Neural progenitor cell (in vitro differentiated cells): ENCODE measurements at regions not wholly inside any gene's neighbourhood (a gene's known extent, or its start where the extent isn't known, plus 50 kb on each side); places are given as distances from the start of the nearest gene placed in this dataset.

Source experiments
- DNase-seq: peaks from one replicate; pipeline ENCODE4 v3.0.0-alpha.2; 2016; ENCODE audit warnings: low spot score
- H2AFZ ChIP-seq: fragments of 200-600 bp; sonication (generic); replicated peaks from 2 replicates; pipeline ENCODE4 v1.6.1; 2016; ENCODE audit warnings: antibody characterized with exemption
- H3F3A ChIP-seq: fragments of 200-600 bp; sonication (generic); 2 replicates; pipeline ENCODE4 v1.6.1; 2016; ENCODE audit warnings: antibody characterized with exemption, low read depth
- H3K27ac ChIP-seq: fragments of 200-600 bp; sonication (generic); 2 replicates; pipeline ENCODE4 v1.5.1; 2016; ENCODE audit warnings: mild to moderate bottlenecking
- H3K27me3 ChIP-seq: fragments of 200-600 bp; sonication (generic); 2 replicates; pipeline ENCODE4 v1.6.1; 2016; ENCODE audit warnings: mild to moderate bottlenecking, moderate library complexity
- H3K36me3 ChIP-seq: fragments of 200-600 bp; sonication (generic); 2 replicates; pipeline ENCODE4 v1.5.1; 2016
- H3K4me1 ChIP-seq: fragments of 200-600 bp; sonication (generic); 2 replicates; pipeline ENCODE4 v1.6.1; 2016; ENCODE audit warnings: mixed run types
- H3K4me2 ChIP-seq: fragments of 200-600 bp; sonication (generic); 2 replicates; pipeline ENCODE4 v1.6.1; 2016
- H3K4me3 ChIP-seq: fragments of 200-600 bp; sonication (generic); 2 replicates; pipeline ENCODE4 v1.5.1; 2016
- H3K79me2 ChIP-seq: fragments of 200-600 bp; sonication (generic); 2 replicates; pipeline ENCODE4 v1.6.1; 2016; ENCODE audit warnings: low read depth
- H3K9ac ChIP-seq: fragments of 200-600 bp; sonication (generic); 2 replicates; pipeline ENCODE4 v1.6.1; 2016
- H3K9me3 ChIP-seq: fragments of 200-600 bp; sonication (generic); 2 replicates; pipeline ENCODE4 v1.5.1; 2016; ENCODE audit warnings: low read depth
- H4K20me1 ChIP-seq: fragments of 200-600 bp; sonication (generic); 2 replicates; pipeline ENCODE4 v1.6.1; 2016; ENCODE audit warnings: low read depth
- H3K27ac Mint-ChIP-seq: 3 replicates; pipeline ENCODE4 v1.8.0; 2021; ENCODE audit warnings: mixed read lengths
- H3K27me3 Mint-ChIP-seq: 2 replicates; pipeline ENCODE4 v1.8.0; 2022; ENCODE audit warnings: low read depth, mild to moderate bottlenecking, inconsistent platforms, moderate library complexity, mixed read lengths; ENCODE audit not compliant: insufficient read depth
- H3K36me3 Mint-ChIP-seq: 3 replicates; pipeline ENCODE4 v1.8.0; 2021; ENCODE audit warnings: mixed read lengths
- H3K4me1 Mint-ChIP-seq: 3 replicates; pipeline ENCODE4 v1.8.0; 2021; ENCODE audit warnings: mixed read lengths
- H3K4me3 Mint-ChIP-seq: 3 replicates; pipeline ENCODE4 v1.8.0; 2021; ENCODE audit warnings: mild to moderate bottlenecking, moderate library complexity, mixed read lengths
- H3K9me3 Mint-ChIP-seq: 3 replicates; pipeline ENCODE4 v1.8.0; 2020; ENCODE audit warnings: mixed read lengths
- CTCF ChIP-seq: fragments of 200-600 bp; sonication (generic); IDR thresholded peaks from 2 replicates; pipeline ENCODE4 v1.5.1; 2017; ENCODE audit warnings: antibody characterized with exemption, mild to moderate bottlenecking
- EZH2 ChIP-seq: fragments of 200-600 bp; sonication (generic); IDR thresholded peaks from 2 replicates; pipeline ENCODE4 v1.6.1; 2017; ENCODE audit warnings: antibody characterized with exemption, mild to moderate bottlenecking, moderate library complexity
- EZH2phosphoT487 ChIP-seq: fragments of 200-600 bp; sonication (generic); IDR thresholded peaks from 2 replicates; pipeline ENCODE4 v1.6.1; 2017; ENCODE audit warnings: antibody characterized with exemption

GRCh38 chr7:31456646-31457368, 57.1 kb upstream of the ITPRID1 start:
- H3K4me1 Mint-ChIP-seq: peaks cover 12% of the 10 kb centered on the region
- no peaks in the 10 kb centered on the region for H3K27me3 Mint-ChIP-seq
- no peaks in the 10 kb centered on the region for H3K9me3 Mint-ChIP-seq

GRCh38 chr7:31457551-31457950, 56.3 kb upstream of the ITPRID1 start:
- peaks cover 10% of the 10 kb centered on the region for H3K4me1 ChIP-seq
- no peaks in the 10 kb centered on the region for H4K20me1 ChIP-seq
- peaks cover 12% of the 10 kb centered on the region for H3K4me1 Mint-ChIP-seq
- no peaks in the 10 kb centered on the region for H3K79me2 ChIP-seq
- no peaks in the 10 kb centered on the region for H3K27me3 ChIP-seq
- no peaks in the 10 kb centered on the region for H3K9me3 Mint-ChIP-seq
- no peak overlapping the region for H3K27ac Mint-ChIP-seq
- TF ChIP-seq EZH2: no peak
- no peak for TF ChIP-seq EZH2phosphoT487
- TF ChIP-seq CTCF: no peak
- H3F3A ChIP-seq: no peaks in the 10 kb centered on the region
- no peak overlapping the region for H3K9ac ChIP-seq
- no peaks in the 10 kb centered on the region for H3K9me3 ChIP-seq
- no peaks in the 10 kb centered on the region for H3K36me3 Mint-ChIP-seq
- no peaks in the 10 kb centered on the region for H3K27me3 Mint-ChIP-seq
- no peak for DNase-seq
- H3K4me3 ChIP-seq: no peak overlapping the region
- no peaks in the 10 kb centered on the region for H3K36me3 ChIP-seq
- no peak overlapping the region for H3K4me2 ChIP-seq
- H3K27ac ChIP-seq: no peak overlapping the region
- H3K4me3 Mint-ChIP-seq: no peak overlapping the region
- no peak overlapping the region for H2AFZ ChIP-seq

More at GRCh38 chr7:31456646-31457368, 57.1 kb upstream of the ITPRID1 start:
- H3K27ac ChIP-seq: no peak overlapping the region
- no peak for DNase-seq
- H3K79me2 ChIP-seq: no peaks in the 10 kb centered on the region
- no peak overlapping the region for H3K4me2 ChIP-seq
- H3K36me3 Mint-ChIP-seq: no peaks in the 10 kb centered on the region
- no peaks in the 10 kb centered on the region for H3F3A ChIP-seq
- H3K4me3 Mint-ChIP-seq: no peak overlapping the region
- H3K9me3 ChIP-seq: no peaks in the 10 kb centered on the region
- no peaks in the 10 kb centered on the region for H3K36me3 ChIP-seq
- no peak overlapping the region for H3K27ac Mint-ChIP-seq
- H3K27me3 ChIP-seq: no peaks in the 10 kb centered on the region
- no peak overlapping the region for H3K4me3 ChIP-seq
- TF ChIP-seq EZH2: no peak
- TF ChIP-seq EZH2phosphoT487: no peak
- no peak for TF ChIP-seq CTCF
- no peak overlapping the region for H3K9ac ChIP-seq
- H2AFZ ChIP-seq: no peak overlapping the region
- no peaks in the 10 kb centered on the region for H4K20me1 ChIP-seq
- H3K4me1 ChIP-seq: peaks cover 10% of the 10 kb centered on the region

DNA sequence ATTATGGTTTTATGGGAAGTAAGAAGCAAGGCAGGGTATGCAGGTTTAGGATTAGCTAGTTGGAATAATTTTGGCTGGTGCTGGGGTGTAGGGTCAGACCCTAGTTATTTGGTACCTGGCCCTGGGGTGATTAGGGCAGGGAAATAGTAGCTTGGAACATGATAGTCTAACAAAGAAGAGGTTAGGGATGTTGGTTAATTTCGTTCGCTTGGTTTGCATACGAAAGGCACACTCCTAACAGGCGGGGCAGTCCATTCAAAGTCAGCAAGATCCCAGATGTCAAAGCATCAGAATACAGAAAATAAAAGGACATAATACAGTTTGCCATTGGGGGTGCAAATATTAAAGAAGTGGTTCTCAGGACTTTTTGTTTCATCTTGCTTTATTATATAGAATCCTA, 55.7 kb upstream of the ITPRID1 start:
- Histone ChIP-seq H3K27me3 (no peaks in the 10 kb centered on the region), H3K4me1 (peaks cover 10% of the 10 kb centered on the region), H3K9ac (no peak overlapping the region), H4K20me1 (no peaks in the 10 kb centered on the region), H3K36me3 (no peaks in the 10 kb centered on the region), H2AFZ (no peak overlapping the region), H3K9me3 (no peaks in the 10 kb centered on the region), H3K4me2 (no peak overlapping the region), H3K4me3 (no peak overlapping the region), H3K79me2 (no peaks in the 10 kb centered on the region), H3F3A (no peaks in the 10 kb centered on the region), H3K27ac (no peak overlapping the region)
- no peak overlapping the region for H3K27ac Mint-ChIP-seq
- DNase-seq: no peak
- no peaks in the 10 kb centered on the region for H3K27me3 Mint-ChIP-seq
- no peaks in the 10 kb centered on the region for H3K9me3 Mint-ChIP-seq
- no peaks in the 10 kb centered on the region for H3K36me3 Mint-ChIP-seq
- no peak overlapping the region for H3K4me3 Mint-ChIP-seq
- TF ChIP-seq EZH2: no peak
- H3K4me1 Mint-ChIP-seq: peaks cover 12% of the 10 kb centered on the region

- Mint-ChIP-seq H3K27ac (no peak overlapping the region), H3K36me3 (no peaks in the 10 kb centered on the region), H3K9me3 (no peaks in the 10 kb centered on the region), H3K4me1 (peaks cover 9% of the 10 kb centered on the region), H3K27me3 (no peaks in the 10 kb centered on the region), H3K4me3 (no peak overlapping the region)
- no peaks in the 10 kb centered on the region for H3K27me3 ChIP-seq
- H2AFZ ChIP-seq: no peak overlapping the region
- H3K79me2 ChIP-seq: no peaks in the 10 kb centered on the region
- TF ChIP-seq CTCF (no peak), EZH2 (no peak), EZH2phosphoT487 (no peak)
- H3K4me2 ChIP-seq: no peak overlapping the region
- DNase-seq: no peak
- H3K27ac ChIP-seq: no peak overlapping the region
- no peaks in the 10 kb centered on the region for H3K9me3 ChIP-seq
- H3K4me3 ChIP-seq: no peak overlapping the region
- no peaks in the 10 kb centered on the region for H4K20me1 ChIP-seq
- H3K9ac ChIP-seq: no peak overlapping the region
- no peaks in the 10 kb centered on the region for H3F3A ChIP-seq
- no peaks in the 10 kb centered on the region for H3K36me3 ChIP-seq
- peaks cover 15% of the 10 kb centered on the region for H3K4me1 ChIP-seq
Observed at GRCh38 chr7:31462636-31463035, 51.3 kb upstream of the ITPRID1 start.
